ENCODE measurements at regions not wholly inside any gene's neighbourhood (a gene's known extent, or its start where the extent isn't known, plus 50 kb on each side); places are given as distances from the start of the nearest gene placed in this dataset.

DNA sequence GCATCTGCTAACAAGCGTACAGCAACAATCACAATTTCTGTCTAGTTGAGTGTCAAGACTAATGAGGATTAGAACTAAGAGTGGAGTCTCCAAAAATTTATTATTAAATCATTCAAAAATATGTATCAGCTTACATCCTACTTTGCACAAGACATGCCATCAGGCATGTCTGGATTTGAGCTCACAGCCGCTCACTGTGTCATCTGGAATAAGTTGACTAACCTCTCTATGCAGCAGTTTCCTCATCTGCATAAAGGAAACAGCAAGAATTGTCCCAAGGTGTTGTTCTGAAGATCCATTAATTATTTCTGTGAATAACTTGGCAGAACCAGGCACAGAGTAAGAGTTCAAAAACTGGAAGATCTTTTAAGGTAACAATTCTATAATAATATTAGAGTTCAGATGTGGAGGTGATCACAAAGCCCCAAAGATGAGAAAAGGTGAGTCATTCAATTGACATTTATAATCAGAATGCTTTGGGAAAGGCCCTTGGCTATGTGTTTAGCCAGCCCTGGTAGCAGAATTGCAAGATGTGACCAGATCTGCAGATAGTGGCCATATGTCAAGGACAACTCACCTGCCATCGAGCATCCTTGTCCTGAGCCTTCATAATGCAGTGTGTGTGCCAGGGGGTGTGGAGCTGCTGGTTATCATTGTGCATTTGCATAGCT lies 264.0 kb downstream of the FOXA2 start:
- TF ChIP-seq, protein P1, sequence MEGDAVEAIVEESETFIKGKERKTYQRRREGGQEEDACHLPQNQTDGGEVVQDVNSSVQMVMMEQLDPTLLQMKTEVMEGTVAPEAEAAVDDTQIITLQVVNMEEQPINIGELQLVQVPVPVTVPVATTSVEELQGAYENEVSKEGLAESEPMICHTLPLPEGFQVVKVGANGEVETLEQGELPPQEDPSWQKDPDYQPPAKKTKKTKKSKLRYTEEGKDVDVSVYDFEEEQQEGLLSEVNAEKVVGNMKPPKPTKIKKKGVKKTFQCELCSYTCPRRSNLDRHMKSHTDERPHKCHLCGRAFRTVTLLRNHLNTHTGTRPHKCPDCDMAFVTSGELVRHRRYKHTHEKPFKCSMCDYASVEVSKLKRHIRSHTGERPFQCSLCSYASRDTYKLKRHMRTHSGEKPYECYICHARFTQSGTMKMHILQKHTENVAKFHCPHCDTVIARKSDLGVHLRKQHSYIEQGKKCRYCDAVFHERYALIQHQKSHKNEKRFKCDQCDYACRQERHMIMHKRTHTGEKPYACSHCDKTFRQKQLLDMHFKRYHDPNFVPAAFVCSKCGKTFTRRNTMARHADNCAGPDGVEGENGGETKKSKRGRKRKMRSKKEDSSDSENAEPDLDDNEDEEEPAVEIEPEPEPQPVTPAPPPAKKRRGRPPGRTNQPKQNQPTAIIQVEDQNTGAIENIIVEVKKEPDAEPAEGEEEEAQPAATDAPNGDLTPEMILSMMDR (IDR thresholded peaks at IDR 0.05), result no peak
- TF ChIP-seq POLR2A (IDR thresholded peaks at IDR 0.05), result no peak
- Histone ChIP-seq H3K27me3 (peaks cover 7% of the 10 kb centered on the region), H3K4me3 (no peak overlapping the region), H3K9me3 (replicated peaks in 1 of 3) (no peaks in the 10 kb centered on the region), H3K27ac (no peak overlapping the region), H3K36me3 (replicated peaks in 1 of 2) (no peaks in the 10 kb centered on the region), H3K4me1 (replicated peaks in 1 of 2) (no peaks in the 10 kb centered on the region)
- WGBS, 4 donors, result 67 to 79% (median 72%) methylated on average over 3 of the region's 3 CpGs
- intact Hi-C loops (cut with DNase I), result no loop called here
- DNase-seq, result no peak

DNA sequence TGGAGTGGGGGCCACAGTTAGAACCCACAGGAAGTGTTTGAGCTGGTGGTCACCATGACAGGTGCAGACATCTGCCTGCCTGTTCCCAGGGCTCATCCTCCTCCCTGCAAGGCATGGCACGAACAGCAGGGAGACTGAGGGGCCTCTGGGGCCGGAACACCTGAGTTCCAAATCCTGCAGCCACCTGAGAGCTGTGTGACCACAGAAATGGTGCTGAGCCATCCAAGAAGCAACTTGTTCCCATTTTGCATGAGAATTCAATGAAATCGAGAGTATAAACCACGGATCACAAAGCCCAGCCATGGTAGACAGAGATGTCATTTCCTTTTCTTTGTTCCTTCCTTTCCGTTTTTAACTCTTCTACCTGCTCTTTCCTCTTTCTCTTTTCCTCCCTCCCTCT lies 268.6 kb downstream of the FOXA2 start:
- intact Hi-C loops (cut with DNase I), result no loop called here
- H3K36me3 ChIP-seq (replicated peaks in 1 of 2), result no peaks in the 10 kb centered on the region
- H3K27me3 ChIP-seq, result no peaks in the 10 kb centered on the region
- H3K4me3 ChIP-seq, result no peak overlapping the region
- no peak overlapping the region for H3K27ac ChIP-seq
- no peak for DNase-seq
- H3K9me3 ChIP-seq (replicated peaks in 1 of 3), result no peaks in the 10 kb centered on the region
- TF ChIP-seq, protein P1 (IDR thresholded peaks at IDR 0.05), result no peak
- no peak for TF ChIP-seq POLR2A (IDR thresholded peaks at IDR 0.05)
- no peaks in the 10 kb centered on the region for H3K4me1 ChIP-seq (replicated peaks in 1 of 2)
- 58 to 76% (median 71%) methylated on average over 3 to 5 of the region's 5 CpGs for WGBS, 4 donors

DNA sequence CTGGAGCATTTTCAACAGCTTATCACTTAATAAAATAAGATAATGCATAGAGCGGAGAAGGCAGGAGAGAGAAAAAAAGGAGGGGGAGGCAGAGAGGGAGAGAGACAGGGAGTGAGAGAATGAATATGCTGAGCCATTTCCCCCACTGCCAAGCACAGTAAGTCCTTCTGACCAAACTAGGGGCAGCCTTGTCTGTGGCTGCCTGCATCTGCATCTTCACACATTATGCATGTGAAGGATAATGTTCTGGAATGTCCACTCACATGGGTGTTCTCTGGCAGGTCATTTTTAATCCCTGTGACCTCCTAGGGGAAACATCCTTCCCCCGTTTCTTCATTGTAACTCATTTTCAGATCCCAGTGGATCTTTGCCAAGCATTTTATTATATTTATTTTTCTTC lies 269.3 kb downstream of the FOXA2 start:
- 37 to 44% (median 42%) methylated on average over 2 of the region's 2 CpGs for WGBS, 4 donors
- intact Hi-C loops (cut with DNase I), result no loop called here
- Histone ChIP-seq H3K4me1 (replicated peaks in 1 of 2) (no peaks in the 10 kb centered on the region), H3K9me3 (replicated peaks in 1 of 3) (no peaks in the 10 kb centered on the region), H3K27ac (no peak overlapping the region), H3K4me3 (no peak overlapping the region), H3K36me3 (replicated peaks in 1 of 2) (no peaks in the 10 kb centered on the region), H3K27me3 (no peaks in the 10 kb centered on the region)
- no peak for DNase-seq
- no peak for TF ChIP-seq POLR2A (IDR thresholded peaks at IDR 0.05)
- TF ChIP-seq, protein P1 (IDR thresholded peaks at IDR 0.05), result no peak

DNA sequence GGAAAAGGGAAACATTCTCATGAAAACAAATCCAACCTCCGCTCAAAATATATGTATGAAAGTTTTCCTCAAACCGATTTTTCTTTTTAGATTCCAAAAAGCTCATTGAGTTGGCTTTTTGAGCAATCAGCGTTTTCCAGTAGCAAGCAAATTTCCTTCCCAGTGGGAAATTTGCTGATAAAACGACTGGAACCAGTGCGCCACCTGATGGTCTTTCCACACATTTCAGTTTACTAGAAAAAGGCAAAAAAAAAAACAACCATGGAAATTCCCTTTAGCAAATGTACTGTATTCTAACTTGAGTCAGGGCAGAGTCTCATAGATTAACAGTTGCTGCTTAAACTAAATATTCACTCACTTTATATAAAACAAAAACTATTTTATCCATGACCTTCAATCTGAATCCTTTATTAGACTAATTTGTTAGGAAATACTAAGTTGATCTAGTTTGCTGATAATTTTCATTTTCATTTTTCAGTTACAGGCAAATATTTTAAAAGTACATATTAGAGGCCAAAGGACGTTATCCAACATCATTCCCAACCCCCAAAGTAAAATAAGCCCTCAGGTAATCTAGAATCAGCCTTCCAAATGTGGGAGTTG lies 271.5 kb downstream of the FOXA2 start:
- intact Hi-C loops (cut with DNase I), result loop anchor here in 1 of 2 donors (5.0 kb wide), 1 partner anchor 596 kb away; no protein-coding TSS in a partner anchor
- Histone ChIP-seq H3K36me3 (replicated peaks in 1 of 2) (no peaks in the 10 kb centered on the region), H3K27me3 (no peaks in the 10 kb centered on the region), H3K4me3 (no peak overlapping the region), H3K4me1 (replicated peaks in 1 of 2) (no peaks in the 10 kb centered on the region), H3K27ac (no peak overlapping the region), H3K9me3 (replicated peaks in 1 of 3) (no peaks in the 10 kb centered on the region)
- TF ChIP-seq, protein P1 (IDR thresholded peaks at IDR 0.05), result peak; percentile 46 to 67 (median 54)
- TF ChIP-seq POLR2A (IDR thresholded peaks at IDR 0.05), result no peak
- WGBS, 4 donors, result 0 to 3% (median 1%) methylated on average over 6 of the region's 6 CpGs
- peak in 6 of 7 donors; percentile 19 to 60 (median 32) for DNase-seq
